RPMI8226 (cell line): ENCODE measurements at regions not wholly inside any gene's neighbourhood (a gene's known extent, or its start where the extent isn't known, plus 50 kb on each side); places are given as distances from the start of the nearest gene placed in this dataset.
A peak's percentile ranks its signal among the peaks of the same experiment; 100 is the strongest.
"Not testable (repeated sequence)": the region's sequence is repeated elsewhere in the genome, so short reads cannot be mapped to it uniquely, and the experiment has no call there.

Source experiments
- DNase-seq: peaks from one replicate; pipeline ENCODE4 v3.0.0-alpha.2; 2015

DNA sequence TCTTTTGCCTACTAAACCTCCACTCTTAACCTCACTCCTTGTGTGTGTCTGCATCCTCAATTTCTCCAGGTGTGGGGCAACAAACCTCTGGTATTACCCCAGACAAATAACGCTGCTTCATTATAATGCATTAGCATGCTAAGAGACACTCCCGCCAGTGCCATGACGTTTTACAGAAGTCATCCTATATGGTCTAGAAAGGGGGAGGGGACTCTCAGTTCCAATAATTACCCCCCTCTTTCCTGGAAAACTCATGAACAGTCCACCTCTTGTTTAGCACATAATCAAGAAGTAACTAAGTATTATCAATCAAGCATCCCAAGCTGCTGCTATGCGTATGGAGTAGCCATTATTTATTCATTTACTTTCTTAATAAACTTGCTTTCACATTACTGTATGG, 364.5 kb downstream of the TYW1 start:
- no peak for DNase-seq

DNA sequence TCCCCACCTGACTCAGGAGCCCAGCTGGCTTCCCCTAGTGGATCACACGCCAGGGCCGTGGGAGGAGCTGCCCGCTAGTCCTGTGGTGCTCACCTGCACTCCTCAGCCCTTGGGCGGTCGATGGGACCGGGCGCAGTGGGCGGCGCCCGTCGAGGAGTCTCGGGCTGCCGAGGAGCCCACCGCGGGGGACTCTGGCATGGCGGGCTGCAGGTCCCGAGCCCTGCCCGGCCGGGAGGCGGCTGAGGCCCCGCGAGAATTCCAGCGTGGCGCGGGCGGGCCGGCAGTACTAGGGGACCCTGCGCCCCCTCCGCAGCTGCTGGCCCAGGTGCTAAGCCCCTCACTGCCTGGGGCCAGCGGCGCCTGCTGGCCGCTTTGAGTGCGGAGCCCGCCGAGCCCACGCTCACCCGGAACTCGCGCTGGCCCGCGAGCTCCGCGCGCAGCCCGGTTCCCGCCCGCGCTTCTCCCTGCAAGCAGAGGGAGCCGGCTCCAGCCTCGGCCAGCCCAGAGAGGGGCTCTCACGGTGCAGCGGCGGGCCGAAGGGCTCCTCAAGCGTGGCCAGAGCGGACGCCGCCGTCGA, 367.9 kb downstream of the TYW1 start:
- DNase-seq = no peak

DNA sequence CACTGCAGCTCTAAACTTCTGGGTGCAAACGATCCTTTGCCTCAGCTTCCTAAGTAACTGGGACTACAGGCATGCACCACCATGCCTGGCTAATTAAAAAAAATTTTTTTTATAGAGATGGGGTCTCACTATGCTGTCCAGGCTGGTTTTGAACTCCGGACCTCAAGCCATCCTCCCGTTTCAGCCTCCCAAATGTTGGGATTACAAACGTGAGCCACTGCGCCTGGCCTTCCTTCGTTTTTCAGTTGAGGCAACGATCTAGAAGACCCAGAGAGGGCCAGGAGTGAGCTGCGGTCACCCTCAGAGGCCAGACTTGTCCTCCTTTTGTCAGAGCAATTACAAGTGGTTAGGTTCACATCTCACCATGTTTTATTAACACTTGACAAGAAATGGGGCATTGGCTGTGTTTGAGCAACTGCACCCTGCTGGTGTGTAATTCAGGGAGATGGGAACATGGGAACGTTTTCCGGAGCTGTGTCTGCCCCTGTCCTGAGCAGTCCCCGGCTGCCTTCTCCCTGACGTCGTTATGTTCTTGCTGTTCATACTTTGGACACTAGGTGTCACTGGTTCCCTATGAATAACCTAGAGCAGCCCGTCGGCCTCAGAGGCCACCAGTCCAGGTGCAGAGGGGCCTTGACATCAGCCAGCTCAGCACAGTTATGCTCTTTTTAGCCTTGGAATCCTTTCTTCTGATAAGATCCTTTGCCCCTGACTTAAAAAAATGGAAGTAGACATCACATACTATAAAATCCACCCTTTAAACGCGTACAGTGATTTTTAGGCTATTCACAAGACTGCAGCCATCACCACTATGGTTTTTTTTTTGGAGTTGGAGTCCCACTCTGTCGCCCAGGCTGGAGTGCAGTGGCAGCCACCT, 375.0 kb downstream of the TYW1 start:
- peak; percentile 86 for DNase-seq

DNA sequence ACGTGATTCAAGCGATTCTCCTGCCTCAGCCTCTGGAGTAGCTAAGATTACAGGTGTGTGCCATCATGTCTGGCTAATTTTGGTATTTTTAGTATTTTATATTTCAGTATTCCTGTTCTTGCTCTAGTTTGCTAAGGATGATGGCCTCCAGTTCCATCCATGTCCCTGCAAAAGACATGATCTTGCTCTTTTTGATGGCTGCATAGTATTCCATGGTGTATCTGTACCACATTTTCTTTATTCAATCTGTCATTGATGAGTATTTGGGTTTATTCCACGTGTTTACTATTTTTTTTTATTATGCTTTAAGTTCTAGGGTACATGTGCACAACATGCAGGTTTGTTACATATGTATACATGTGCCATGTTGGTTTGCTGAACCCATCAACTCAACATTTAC, 376.8 kb downstream of the TYW1 start:
- DNase-seq = not testable (repeated sequence)

DNA sequence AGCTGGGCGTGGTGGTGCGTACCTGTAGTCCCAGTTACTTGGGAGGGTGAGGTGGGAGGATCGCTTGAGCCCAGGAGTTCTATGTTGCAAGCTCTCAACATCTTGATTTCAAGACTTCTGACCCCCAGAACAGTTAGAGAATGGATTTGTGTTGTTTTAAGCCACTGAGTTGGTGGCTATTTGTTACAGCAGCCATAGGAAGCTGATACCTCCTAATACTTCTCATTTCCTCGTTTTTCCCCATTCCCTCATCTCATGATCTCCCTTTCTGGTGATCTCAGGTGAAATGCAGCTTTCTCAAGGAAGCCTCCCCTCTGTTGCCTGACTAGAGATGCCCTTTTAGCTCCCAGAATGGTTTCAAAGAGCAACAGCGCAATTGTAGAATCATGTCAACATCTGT, 378.8 kb downstream of the TYW1 start:
- DNase-seq = no peak

DNA sequence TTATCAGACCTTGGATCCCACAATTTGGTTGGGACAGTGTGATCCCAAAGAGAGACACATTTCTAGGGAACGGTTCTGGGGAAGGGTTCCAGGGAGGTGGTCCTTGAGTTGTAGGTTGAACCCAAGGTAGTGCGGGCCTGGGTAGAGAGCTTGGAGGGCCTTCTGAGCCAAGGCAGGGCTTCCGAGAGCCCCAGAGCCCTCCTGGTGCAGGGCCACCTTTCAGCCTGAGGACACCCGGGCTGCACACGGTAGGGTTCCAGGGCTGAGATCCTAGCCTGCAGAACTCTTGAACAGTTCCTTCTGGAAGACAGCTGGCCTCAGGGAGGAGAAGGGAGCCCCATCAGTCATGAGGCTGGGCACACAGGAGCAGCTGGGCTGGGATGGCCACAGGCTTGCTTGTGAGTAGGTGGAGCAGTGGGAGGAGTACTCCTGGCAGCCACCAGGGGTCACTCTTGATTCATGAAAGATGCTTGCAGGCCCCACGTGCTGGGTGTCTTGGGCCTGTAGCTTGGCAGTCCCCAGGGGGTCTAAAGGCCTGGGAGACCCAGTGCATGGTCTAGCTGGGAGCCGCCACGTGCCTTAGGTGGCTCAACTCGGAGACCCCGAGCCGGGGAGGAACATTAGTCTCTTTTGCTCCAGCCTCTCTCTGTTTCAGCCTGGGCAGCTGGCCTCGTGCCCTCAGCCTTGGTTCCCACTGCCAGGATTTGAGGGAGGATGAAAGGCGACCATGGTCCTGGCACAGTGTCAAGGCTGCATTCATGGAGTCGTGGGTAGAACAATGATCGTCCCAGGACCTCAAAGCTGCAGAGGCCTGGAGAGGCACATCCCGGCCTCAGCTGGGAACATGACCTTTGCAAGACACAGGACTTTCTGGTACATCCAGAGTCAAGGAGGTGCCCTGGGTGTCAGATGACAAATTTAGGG, 381.6 kb downstream of the TYW1 start:
- DNase-seq = peak; percentile 83

DNA sequence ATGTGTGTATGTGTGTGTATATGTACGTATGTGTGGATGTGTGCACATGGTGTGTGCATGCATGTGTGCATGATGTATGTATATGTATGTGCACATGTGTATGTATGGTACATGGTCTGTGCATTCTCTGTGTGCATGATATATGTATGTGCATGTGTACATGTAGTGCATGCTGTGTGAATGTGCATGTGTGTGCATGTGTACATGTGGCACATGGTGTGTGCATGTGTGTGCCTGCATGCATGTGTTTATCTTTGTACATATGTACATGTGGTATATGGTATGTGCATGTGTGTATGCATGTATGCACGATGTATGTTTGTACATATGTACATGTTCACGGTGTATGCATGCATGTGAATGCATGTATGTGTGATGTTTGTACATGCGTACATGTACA, 383.7 kb downstream of the TYW1 start:
- DNase-seq = no peak

DNA sequence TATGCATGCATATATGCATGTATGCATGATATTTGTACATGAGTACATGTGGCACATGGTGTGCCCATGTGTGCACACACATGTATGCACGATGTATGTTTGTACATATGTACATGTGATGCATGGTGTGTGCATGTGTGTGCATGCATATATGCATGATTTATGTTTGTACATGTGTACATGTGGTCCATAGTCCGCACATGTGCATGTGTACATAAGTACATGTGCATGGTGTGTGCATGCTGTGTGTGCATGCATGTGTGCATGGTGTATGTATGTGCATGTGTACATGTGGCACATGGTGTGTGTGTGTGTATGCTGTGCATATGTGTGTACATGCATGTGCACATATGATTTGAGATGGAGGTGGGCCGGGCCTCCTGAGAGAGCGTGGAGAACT, 384.2 kb downstream of the TYW1 start:
- DNase-seq = no peak

DNA sequence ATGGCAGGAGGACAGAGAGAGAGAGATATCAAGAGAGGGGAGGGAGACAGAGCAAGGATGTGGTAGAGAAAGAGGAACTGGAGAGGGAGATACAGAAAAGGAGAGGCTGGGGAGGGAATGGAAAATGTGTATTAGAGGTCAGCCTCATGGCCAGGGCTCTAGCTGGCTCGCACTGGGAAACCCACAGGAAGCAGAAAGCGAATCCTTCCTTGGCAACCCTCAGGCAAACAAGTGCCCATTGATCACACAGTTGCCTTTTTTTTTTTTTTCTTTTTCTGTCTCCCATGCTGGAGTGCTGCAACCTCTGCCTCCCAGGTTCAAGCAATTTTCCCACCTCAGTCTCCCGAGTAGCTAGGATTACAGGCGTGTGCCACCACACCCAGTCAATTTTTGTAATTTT, 391.2 kb downstream of the TYW1 start:
- DNase-seq = no peak

DNA sequence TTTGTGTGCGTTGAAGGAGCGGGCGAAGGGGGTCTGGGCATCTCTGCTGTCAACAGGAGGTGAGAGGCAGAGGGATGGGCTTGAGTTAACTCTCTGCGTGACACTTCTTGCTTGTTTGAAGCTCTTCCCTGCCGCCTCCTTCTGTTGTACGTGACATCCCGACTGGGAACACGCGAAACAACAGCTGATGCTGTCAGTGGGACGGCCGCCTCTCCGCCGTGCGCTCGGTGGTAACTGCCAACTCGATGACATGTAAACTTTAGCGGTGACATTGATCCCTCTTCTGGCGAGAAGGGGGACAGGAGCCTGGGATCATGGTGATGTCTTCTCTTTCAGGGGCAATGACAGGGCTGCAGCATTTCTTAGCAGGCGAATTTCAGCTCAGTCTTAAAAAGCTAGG, 394.5 kb downstream of the TYW1 start:
- no peak for DNase-seq

DNA sequence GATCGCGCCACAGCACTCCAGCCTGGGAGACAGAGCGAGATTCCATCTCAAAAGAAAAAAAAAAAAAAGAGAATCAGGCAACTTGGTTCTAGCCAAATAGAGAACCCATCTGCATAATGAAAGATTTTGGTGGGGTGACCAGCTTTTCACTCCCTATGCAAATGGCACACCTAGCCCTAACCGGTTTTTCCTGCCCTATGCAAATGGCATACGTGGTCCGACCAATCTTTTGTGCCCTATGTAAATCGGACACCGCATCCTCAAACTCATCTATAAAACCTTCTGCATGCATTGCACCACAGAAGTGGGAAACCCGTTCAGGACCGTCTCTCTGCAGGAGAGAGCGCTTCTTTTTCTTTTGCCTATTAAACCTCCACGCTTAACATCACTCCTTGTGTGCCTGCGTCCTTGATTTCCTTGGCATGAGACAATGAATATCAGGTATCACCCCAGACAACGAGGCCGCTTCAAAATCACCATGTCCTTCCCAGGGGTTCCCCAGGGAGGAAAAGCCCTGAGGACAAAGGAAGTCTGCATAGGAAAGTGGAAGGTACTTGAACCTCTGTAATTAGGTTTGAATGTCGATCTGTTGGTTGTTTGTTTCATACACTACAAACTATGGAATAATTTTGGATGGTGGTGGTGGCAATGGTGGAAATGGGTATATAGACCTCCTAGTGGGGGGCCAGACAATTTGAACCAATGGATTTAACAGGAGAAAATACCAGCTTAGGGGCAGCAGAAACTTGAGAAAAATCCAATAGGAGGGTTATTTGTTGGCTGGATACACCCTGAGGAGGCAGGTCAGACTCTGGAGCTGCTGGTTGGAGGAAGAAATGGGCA, 396.2 kb downstream of the TYW1 start:
- peak; percentile 37 for DNase-seq

DNA sequence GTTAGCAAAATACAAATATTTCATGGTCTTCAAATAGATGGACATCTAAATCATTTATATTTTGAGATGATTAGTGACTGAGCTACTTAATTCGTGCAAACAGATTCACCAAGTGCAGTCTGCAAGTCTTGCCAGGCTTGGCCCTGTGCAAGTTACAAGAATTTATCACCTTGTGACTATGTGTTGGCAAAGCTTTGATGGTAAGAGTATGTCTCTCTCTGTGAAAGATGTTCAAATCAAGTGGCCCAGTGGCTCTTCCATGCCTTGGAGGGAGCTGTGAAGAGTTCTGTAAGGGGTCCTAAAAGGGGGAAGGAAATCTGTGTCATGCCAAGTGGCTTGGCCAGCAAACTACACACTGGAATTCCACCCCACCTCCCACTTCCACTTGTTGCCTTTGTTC, 397.3 kb downstream of the TYW1 start:
- DNase-seq = no peak

DNA sequence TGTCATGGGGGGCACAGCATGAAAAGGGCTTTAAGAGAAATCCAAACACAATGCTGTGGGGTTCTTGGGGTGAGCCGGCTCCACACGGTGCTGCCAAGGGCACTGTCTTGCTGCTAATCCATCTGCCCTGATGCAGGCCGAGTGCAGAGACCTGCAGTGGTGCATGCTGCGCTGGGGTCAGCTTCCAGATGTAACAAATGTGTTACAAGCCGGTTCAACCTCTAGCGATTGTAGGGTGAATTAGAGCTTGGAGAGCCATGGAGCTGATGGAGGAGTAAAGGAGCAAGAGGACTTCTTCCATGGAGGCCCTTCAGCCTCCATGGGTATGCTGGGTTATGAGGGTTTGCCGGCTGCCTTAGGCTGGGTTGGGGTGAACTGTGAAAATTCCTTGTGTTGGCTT, 402.3 kb downstream of the TYW1 start:
- no peak for DNase-seq

DNA sequence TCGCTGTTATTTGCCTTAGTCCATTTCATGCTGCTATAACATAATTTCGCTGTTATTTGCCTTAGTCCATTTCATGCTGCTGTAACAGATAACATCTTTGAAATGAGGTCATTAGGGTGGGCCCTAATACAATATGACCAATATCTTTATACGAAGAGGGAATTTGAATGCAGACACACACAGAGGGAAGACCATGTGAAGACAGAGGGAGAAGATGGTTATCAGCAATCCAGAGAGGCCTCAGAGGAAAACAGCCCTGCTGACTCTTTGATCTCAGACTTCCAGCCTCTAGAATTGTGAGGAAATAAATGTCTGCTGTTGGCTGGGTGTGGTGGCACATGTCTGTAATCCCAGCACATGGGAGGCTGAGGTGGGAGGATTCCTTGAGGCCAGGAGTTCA, 404.9 kb downstream of the TYW1 start:
- DNase-seq = no peak

DNA sequence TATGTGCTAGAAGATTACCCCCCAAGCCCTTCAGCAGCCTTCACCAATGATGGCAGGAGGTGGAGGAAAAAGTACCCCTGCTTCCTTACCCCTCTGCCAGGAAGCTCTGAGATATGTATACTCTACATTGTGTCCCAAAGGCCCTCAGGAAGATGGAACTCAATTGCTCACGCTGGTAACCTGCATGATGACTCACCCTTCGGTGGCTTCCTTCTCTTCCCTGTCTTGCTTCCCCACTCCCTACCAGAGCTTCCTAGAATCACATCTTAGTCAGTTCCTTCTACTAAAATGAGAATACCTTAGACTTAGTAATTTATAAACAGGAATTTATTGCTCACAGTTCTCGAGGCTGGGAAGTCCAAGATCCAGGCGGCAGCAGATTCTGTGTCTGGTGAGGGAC, 405.6 kb downstream of the TYW1 start:
- no peak for DNase-seq

DNA sequence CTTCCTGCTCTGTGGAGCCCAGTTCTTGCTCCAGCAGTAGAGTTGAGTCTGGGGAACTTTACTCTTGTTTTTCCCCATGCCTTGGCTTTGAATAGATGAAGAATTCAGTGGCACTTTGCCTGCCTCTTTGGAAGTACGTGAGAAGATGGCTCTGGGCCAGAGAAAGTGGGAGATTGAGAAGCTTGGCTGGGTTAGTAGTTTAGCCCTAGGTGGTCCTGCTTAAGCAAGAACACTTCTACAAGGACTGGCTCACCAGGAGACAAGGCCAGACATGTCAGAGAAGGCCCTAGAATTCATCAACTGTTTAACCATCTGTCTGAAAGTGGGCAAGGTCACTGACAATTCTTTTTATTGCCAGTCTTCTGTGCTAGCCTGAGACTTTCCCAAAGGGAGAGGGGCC, 410.3 kb downstream of the TYW1 start:
- no peak for DNase-seq

DNA sequence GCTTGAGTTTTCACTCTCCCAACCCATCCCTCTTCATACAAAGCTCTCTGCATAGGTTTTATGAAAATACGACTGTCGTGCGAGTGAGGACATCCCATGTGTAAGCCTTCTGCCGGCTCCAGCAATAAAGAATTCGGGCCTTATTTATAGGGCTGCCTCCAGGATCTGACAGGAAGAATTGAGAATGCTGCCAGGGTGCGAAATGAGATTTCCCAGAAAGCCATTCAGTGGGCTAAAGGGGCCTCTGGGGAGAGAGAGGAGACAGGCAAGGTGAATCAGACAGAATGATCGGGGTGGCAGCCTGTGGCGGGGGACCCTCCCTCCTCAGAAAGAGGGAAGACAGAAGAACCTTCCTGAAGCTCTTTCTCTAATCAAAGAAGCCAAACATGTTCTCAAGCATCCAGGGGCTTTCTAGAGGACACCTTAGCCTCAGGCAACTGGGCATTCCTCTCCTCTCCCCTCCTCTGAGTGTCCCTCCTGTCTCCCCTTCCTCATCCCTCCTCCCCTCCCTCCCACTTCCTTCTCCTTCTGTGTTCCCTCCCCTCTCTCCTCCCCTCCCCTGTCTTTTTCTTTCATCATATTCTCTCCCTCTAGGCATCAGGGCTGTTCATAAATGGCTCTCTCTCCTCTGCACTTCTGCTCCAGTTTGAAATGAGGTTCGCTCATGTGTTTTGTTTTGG, 410.9 kb downstream of the TYW1 start:
- DNase-seq = no peak

DNA sequence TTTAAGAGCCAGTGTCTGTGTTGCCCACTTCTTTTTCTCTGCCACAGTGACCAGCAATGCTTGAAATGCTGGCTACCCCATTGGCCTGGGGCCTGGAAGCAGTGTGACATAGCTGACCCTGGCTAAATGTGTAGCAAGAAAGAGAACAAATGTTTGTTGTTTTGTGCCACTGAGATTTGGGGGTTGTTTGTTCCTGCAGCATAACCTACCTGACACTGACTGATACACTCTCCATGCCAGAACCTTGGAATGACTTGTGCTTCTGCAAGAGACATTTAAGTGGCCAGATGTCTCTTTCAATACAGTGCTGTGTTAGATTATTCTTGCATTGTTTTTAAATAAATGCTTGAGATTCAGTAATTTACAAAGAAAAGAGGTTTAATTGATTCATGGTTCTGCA, 411.5 kb downstream of the TYW1 start:
- DNase-seq = no peak

DNA sequence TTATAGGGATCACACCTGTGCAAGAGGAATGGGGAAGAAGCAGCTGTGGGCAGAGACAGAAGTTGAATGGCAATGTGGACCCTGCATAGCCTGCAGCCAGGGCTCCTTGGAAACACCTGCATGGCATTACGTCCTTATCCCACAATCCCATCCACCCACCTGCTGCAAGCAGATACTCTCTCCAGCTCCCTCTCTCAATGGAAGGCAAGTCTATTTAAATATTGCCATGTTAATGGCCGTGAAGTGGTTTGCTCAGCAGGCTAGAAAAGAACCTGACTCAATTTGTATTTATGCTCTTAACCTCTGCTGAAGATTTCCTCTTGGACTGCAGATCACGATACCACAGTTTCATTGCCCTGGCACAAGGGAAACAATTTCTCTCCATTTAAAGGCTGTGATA, 417.0 kb downstream of the TYW1 start:
- DNase-seq = no peak

DNA sequence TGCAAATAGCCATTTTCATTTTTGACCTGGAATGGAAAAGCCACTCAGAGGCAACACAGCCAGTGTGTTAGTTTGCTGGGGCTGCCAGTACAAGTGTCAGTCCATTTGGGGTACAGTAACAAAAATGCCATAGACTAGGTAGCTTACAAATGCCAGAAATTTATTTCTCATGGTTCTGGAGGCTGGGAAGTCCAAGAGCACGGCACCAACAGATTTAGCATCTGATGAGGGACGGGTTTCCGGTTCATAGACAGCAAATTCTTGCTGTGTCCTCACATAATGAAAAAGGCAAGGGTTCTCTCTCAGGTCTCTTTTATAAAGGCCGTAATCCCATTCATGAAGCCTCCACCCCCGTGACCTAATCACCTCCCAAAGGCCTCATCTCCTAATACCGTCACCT, 418.2 kb downstream of the TYW1 start:
- no peak for DNase-seq

DNA sequence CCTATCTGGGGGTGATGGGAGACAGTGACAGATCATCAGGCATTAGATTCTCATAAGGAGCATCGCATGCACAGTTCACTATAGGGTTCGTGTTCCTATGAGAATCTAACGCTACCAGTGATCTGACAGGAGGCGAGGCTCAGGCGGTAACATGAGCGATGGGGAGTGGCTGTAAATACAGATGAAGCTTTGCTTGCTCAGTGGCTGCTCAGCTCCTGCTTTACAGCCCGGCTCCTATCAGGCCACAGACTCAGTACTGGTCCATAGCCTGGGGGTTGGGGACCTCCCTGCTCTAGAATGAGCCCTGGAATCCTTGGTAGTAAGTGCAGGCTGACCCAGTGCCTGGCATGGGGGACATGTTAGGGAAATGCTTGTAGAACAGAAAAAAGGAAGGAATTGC, 426.0 kb downstream of the TYW1 start:
- DNase-seq = no peak

DNA sequence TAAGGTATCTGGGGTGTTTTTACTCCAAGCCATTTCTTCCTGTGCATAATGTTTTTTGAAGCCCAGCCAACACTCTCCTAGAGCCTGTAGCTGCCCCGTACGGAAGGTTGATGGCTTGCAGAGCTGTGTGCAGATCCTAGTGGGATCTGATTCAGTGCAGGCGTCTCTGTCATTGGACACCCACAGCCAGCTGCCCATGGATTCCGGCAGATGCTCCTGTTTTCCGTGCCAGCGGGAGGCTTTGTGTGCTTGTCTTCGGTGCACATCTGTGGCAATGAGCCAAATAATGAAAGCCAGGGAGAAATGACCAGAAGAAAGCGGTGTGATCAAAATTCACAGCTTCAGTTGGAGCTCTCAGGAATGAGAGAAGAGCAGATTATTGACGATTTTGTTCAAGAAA, 426.4 kb downstream of the TYW1 start:
- peak; percentile 39 for DNase-seq
